IMR-90 (cell line): ENCODE measurements at regions not wholly inside any gene's neighbourhood (a gene's known extent, or its start where the extent isn't known, plus 50 kb on each side); places are given as distances from the start of the nearest gene placed in this dataset.

Source experiments
- ATAC-seq: fragments of 200-7000 bp; cut with Tn5 transposase; 2 replicates; pipeline ENCODE4 v1.9.1; 2020; ENCODE audit warnings: low read depth, mild to moderate bottlenecking, moderate library complexity
- BruUV-seq: library from RNA; stranded (reverse); fragments of 400-500 nt; replicated peaks from 2 replicates; lab custom pipeline; 2021; lab: Mats Ljungman, UMichigan
- CTCF ChIA-PET: fragments of 300-600 bp; formaldehyde crosslinking; extraction: SDS; loops from one replicate; lab custom pipeline; 2021; ENCODE audit warnings: antibody characterized with exemption; lab: Yijun Ruan, JAX
- POLR2A ChIA-PET: fragments of 300-600 bp; sonication (Branson Sonifier 250); formaldehyde crosslinking; loops from one replicate; lab custom pipeline; 2022; ENCODE audit warnings: antibody characterized with exemption; ENCODE audit not compliant: unreplicated experiment; lab: Charles Lee
- DNase-seq: peaks from one replicate; pipeline ENCODE4 v3.0.0; 2013
- H2AFZ ChIP-seq: replicated peaks from 2 replicates; pipeline ENCODE3; 2013; ENCODE audit warnings: low read length, mild to moderate bottlenecking; ENCODE audit not compliant: poor library complexity
- H2AK5ac ChIP-seq: 2 replicates; pipeline ENCODE4 v1.6.1; 2013; ENCODE audit warnings: low read depth, low read length, inconsistent platforms
- H2AK9ac ChIP-seq: replicated peaks from 2 replicates; pipeline ENCODE3; 2013; ENCODE audit warnings: mild to moderate bottlenecking, low read depth, low read length, moderate library complexity; ENCODE audit not compliant: poor library complexity
- H2BK120ac ChIP-seq: 2 replicates; pipeline ENCODE4 v1.6.1; 2013; ENCODE audit warnings: low read depth, low read length, inconsistent platforms
- H2BK15ac ChIP-seq: 3 replicates; pipeline ENCODE4 v1.6.1; 2013; ENCODE audit warnings: low read depth, low read length, inconsistent platforms
- H2BK20ac ChIP-seq: 2 replicates; pipeline ENCODE4 v1.6.1; 2013; ENCODE audit warnings: low read depth, mild to moderate bottlenecking, inconsistent platforms, low read length, moderate library complexity
- H2BK5ac ChIP-seq: 2 replicates; pipeline ENCODE4 v1.6.1; 2013; ENCODE audit warnings: mild to moderate bottlenecking, low read depth, low read length, inconsistent platforms; ENCODE audit not compliant: poor library complexity, severe bottlenecking
- H3K14ac ChIP-seq: replicated peaks from 2 replicates; pipeline ENCODE4 v1.6.1; 2013; ENCODE audit warnings: low read depth, low read length, inconsistent platforms
- H3K18ac ChIP-seq: 2 replicates; pipeline ENCODE4 v1.6.1; 2013; ENCODE audit warnings: low read depth, low read length, control low read depth
- H3K23ac ChIP-seq: 2 replicates; pipeline ENCODE4 v1.6.1; 2013; ENCODE audit warnings: low read depth, low read length, inconsistent platforms
- H3K27ac ChIP-seq: 2 replicates; pipeline ENCODE4 v1.5.1; 2013; ENCODE audit warnings: mild to moderate bottlenecking, control low read depth, low read length; ENCODE audit not compliant: insufficient read depth
- H3K27me3 ChIP-seq: 2 replicates; pipeline ENCODE4 v1.6.1; 2013; ENCODE audit warnings: low read length; ENCODE audit not compliant: control insufficient read depth, insufficient read depth
- H3K36me3 ChIP-seq: 2 replicates; pipeline ENCODE4 v1.6.1; 2013; ENCODE audit warnings: low read length, mixed read lengths; ENCODE audit not compliant: control insufficient read depth, insufficient read depth
- H3K4ac ChIP-seq: 2 replicates; pipeline ENCODE4 v1.6.1; 2013; ENCODE audit warnings: low read depth, low read length, inconsistent platforms
- H3K4me1 ChIP-seq: 2 replicates; pipeline ENCODE4 v1.6.1; 2013; ENCODE audit warnings: low read length, mixed read lengths; ENCODE audit not compliant: control insufficient read depth, insufficient read depth
- H3K4me2 ChIP-seq: 2 replicates; pipeline ENCODE4 v1.6.1; 2013; ENCODE audit warnings: low read depth, mild to moderate bottlenecking, control low read depth, low read length, moderate library complexity
- H3K4me3 ChIP-seq: 2 replicates; pipeline ENCODE4 v1.5.1; 2013; ENCODE audit warnings: low read depth, mild to moderate bottlenecking, control low read depth, low read length, moderate library complexity; ENCODE audit not compliant: insufficient read depth
- H3K56ac ChIP-seq: 2 replicates; pipeline ENCODE4 v1.6.1; 2013; ENCODE audit warnings: low read length, inconsistent platforms; ENCODE audit not compliant: insufficient read depth; ENCODE audit errors: extremely low read depth
- H3K79me1 ChIP-seq, 2 experiments: 2 replicates each; pipeline ENCODE4 v1.6.1; 2013; ENCODE audit warnings: low read length in 2 of 2, inconsistent platforms in 1 of 2, low read depth in 1 of 2
- H3K9ac ChIP-seq: 2 replicates; pipeline ENCODE4 v1.6.1; 2013; ENCODE audit warnings: low read depth, low read length, control low read depth
- H3K9me1 ChIP-seq: 2 replicates; pipeline ENCODE4 v1.6.1; 2013; ENCODE audit warnings: low read length, inconsistent platforms; ENCODE audit not compliant: insufficient read depth
- H3K9me3 ChIP-seq: 2 replicates; pipeline ENCODE4 v1.6.1; 2013; ENCODE audit warnings: low read length; ENCODE audit not compliant: control insufficient read depth, insufficient read depth
- H4K20me1 ChIP-seq: 2 replicates; pipeline ENCODE4 v1.6.1; 2013; ENCODE audit warnings: low read length, inconsistent platforms; ENCODE audit not compliant: insufficient read depth
- H4K5ac ChIP-seq: 2 replicates; pipeline ENCODE4 v1.6.1; 2013; ENCODE audit warnings: mild to moderate bottlenecking, low read depth, low read length, control low read depth
- H4K8ac ChIP-seq, 2 experiments: 2 replicates each; pipeline ENCODE4 v1.6.1; 2013; ENCODE audit warnings: low read depth in 2 of 2, low read length in 2 of 2, control low read depth in 1 of 2, inconsistent platforms in 1 of 2
- H4K91ac ChIP-seq: 2 replicates; pipeline ENCODE4 v1.6.1; 2013; ENCODE audit warnings: low read depth, low read length, inconsistent platforms; ENCODE audit not compliant: insufficient read depth
- CEBPB ChIP-seq: IDR thresholded peaks from 2 replicates; pipeline ENCODE4 v1.6.1; 2012; ENCODE audit warnings: low read depth, low read length, improper control_type of control experiment
- MAFK ChIP-seq: IDR thresholded peaks from 2 replicates; pipeline ENCODE4 v1.6.1; 2012; ENCODE audit warnings: low read depth, low read length, improper control_type of control experiment
- NFE2L2 ChIP-seq: fragments of 150-350 bp; IDR thresholded peaks from 2 replicates; pipeline ENCODE4 v1.6.1; 2016; ENCODE audit warnings: low read depth, mild to moderate bottlenecking, low read length
- RCOR1 ChIP-seq: IDR thresholded peaks from 2 replicates; pipeline ENCODE4 v1.6.1; 2012; ENCODE audit warnings: mild to moderate bottlenecking, low read length, improper control_type of control experiment; ENCODE audit not compliant: insufficient replicate concordance
- RFX5 ChIP-seq: IDR thresholded peaks from 2 replicates; pipeline ENCODE4 v1.8.0; 2012; ENCODE audit warnings: low read depth, mild to moderate bottlenecking, low read length, moderate library complexity
- WGBS, 2 experiments: methylation state at CpG; one replicate each; pipeline versions ENCODE4 v1.1.5 to v1.1.7; 2013; ENCODE audit warnings: missing lambda C conversion rate in 2 of 2; ENCODE audit not compliant: insufficient read length in 1 of 2; ENCODE audit errors: extremely low coverage in 2 of 2; 5-methylcytosine and 5-hydroxymethylcytosine counted together
- dilution Hi-C: fragments of 300-500 bp; cut with HindIII; formaldehyde crosslinking; loops from one replicate; pipeline ENCODE4 v1.14.3; 2018; ENCODE audit warnings: low sequenced_read_pairs; ENCODE audit not compliant: unreplicated experiment
- in situ Hi-C: fragments of 300-500 bp; cut with MboI; formaldehyde crosslinking; loops from 3 replicates; pipeline ENCODE4 v1.14.3; 2019; ENCODE audit warnings: low sequenced_read_pairs, inconsistent platforms, mixed read lengths
- intact Hi-C: fragments of 100-400 bp; cut with micrococcal nuclease; formaldehyde crosslinking; loops from 2 replicates; pipeline ENCODE4 v1.10.0; 2022
- TF ChIP-seq, protein P1 (sequence below): fragments of 150-350 bp; IDR thresholded peaks from 2 replicates; pipeline ENCODE4 v1.6.1; 2017; ENCODE audit warnings: mild to moderate bottlenecking, antibody characterized with exemption, low read length, low read depth

DNA sequence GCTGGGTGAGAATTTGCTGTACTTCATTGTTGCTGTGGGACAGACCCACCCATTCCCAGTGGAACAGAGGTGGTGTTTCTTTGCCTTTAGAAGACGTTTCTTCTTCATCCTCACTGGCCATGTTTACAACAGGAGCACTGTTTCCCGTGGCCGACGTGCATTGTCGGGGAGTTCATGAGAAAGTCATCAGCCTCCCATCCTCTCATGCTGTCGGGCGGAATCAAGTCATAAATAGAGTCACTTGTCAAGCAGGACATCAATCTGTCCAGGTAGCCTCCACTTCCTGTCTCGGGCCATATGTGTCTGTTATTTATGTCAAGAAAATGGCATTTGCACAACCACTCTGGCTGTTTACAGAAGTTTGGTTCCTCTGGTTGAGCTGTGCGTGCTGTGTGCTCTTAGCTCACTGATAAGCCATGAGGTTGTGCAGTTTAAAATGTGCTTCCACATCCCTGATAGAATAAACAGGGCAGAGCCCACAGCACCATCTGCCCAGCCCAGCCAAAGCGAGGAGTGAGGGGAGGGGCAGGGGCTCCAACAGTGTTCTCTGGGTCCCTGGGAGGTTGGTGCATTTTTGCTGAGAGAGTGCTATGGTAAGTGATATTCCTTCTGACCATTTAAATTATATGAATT, 401.9 kb upstream of the IRX2 start:
- ATAC-seq (no peak), DNase-seq (no peak)
- in situ Hi-C loops = no loop called here
- no peak overlapping the region for H3K4me3 ChIP-seq
- ChIA-PET POLR2A (no interaction called here), CTCF (no interaction called here)
- peaks cover 28% of the 10 kb centered on the region for H3K9me3 ChIP-seq
- H3K27ac ChIP-seq = no peak overlapping the region
- no CpG with 5 or more reads among the region's 10 CpGs for WGBS, 2 experiments
- H3K56ac ChIP-seq = no peak overlapping the region
- no peak overlapping the region for H4K91ac ChIP-seq
- no peak overlapping the region for H3K18ac ChIP-seq
- H3K4me1 ChIP-seq = no peaks in the 10 kb centered on the region
- no peak for TF ChIP-seq CEBPB
- TF ChIP-seq NFE2L2 = no peak
- TF ChIP-seq, protein P1, sequence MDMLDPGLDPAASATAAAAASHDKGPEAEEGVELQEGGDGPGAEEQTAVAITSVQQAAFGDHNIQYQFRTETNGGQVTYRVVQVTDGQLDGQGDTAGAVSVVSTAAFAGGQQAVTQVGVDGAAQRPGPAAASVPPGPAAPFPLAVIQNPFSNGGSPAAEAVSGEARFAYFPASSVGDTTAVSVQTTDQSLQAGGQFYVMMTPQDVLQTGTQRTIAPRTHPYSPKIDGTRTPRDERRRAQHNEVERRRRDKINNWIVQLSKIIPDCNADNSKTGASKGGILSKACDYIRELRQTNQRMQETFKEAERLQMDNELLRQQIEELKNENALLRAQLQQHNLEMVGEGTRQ = no peak
- TF ChIP-seq RCOR1 = no peak
- no peak for TF ChIP-seq MAFK
- no peak for TF ChIP-seq RFX5
- no peak overlapping the region for H3K23ac ChIP-seq
- dilution Hi-C loops = no loop called here
- no peak overlapping the region for H2BK120ac ChIP-seq
- H2AK5ac ChIP-seq = no peak overlapping the region
- H3K9me1 ChIP-seq = no peaks in the 10 kb centered on the region
- H2BK15ac ChIP-seq = no peak overlapping the region
- intact Hi-C loops = no loop called here
- no peaks in the 10 kb centered on the region for H3K27me3 ChIP-seq
- H2BK5ac ChIP-seq = no peak overlapping the region
- H2BK20ac ChIP-seq = no peak overlapping the region
- H2AK9ac ChIP-seq = no peak overlapping the region
- no peak overlapping the region for H3K9ac ChIP-seq
- no peak overlapping the region for H3K14ac ChIP-seq
- H4K5ac ChIP-seq = no peak overlapping the region
- no peaks in the 10 kb centered on the region for H3K36me3 ChIP-seq
- H4K8ac ChIP-seq = no peak overlapping the region
- BruUV-seq = no TSS peak
- no peak overlapping the region for H2AFZ ChIP-seq
- no peak overlapping the region for H3K4me2 ChIP-seq
- H3K4ac ChIP-seq = no peak overlapping the region
- H3K79me1 ChIP-seq = no peaks in the 10 kb centered on the region
- no peaks in the 10 kb centered on the region for H4K20me1 ChIP-seq
